ENCODE measurements at regions not wholly inside any gene's neighbourhood (a gene's known extent, or its start where the extent isn't known, plus 50 kb on each side); places are given as distances from the start of the nearest gene placed in this dataset.
"Not testable (repeated sequence)": the region's sequence is repeated elsewhere in the genome, so short reads cannot be mapped to it uniquely, and the experiment has no call there.

DNA sequence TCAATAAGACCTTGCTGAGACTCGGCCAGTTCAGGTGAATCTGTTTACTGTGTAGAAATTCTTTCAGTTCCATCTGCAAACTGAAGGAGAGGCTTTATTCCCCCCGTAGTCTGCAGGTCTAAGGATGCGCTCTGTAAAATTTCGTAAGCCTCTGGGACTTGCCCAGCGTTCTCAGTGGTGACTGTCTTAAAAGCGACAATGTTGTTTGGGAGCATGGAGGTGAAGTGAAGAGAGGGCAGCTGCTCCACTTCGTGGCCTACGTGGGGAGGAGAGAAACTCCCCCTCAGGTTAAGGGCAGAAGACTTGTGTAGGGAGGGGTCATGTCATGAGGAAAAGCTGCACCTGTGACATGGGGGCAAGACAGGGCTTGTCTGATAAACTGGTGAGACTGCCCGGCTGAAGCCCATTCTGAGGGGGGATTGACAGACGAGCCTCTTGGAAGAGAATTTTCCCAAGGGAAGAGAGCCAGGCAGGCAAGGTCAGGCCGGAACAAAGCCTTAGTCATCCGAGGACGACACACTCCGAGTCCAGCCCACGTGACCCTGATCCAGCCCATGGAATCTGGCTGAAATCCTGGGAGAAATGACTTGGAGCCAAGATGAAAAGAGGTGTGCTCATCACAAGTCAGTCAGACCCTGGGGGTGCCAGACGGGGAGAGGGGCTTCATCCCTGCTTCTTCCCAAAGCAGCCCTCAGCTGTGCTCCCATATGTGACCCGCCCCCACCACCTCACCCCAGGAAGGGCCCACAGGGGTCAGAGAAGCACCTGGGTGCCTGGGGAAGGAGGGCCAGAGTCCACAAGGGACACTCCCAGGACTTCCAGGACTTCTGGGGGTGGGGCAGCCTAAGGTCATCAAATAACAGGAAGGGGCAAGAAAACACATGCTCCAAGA is 88.5 kb upstream of the SH3BP4 start:
- no peak for DNase-seq (ENCODE audit: low spot score)

DNA sequence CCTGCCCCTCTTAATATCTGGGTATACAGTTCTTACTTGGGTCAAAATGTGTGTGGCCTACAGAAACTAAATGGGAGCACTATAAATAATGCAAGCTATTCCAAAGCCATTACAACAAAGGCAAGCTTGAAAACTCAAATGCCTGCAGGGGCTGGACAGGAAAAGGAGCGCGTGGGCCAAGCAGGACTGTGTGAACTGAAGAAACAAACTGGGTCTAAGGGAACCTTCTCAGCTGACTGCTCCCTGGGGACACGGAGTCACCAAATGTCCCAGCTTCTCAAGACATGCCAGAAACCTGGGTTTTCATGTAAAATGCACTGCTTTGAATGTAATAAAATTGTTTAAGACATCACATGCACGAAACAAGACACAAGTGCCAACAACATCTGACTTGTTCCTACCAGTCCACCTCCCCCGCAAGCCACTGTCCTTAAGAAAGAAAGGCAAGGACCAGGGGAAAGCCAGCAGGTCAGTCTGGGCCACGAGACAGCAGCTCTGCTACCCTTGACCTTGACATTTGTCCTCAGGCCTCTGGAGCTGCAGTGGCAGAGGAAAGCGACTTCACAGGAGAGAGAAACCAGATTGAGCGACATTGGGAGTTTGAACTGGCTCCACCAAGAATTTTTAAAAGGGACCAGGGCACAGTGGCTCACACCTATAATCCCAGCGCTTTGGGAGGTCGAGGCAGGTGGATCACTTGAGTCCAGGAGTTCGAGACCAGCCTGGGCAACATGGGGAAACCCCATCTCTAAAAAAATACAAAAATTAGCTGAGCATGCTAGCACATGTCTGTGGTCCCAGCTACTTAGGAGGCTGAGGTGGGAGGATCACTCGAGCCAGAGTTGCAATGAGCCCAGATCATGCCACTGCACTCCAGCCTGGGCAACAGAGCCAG is 89.7 kb upstream of the SH3BP4 start:
- no peak for DNase-seq (ENCODE audit: low spot score)
- intact Hi-C loops (cut with DNase I) = no loop called here

More for the DNA sequence above, 88.5 kb upstream of the SH3BP4 start:
- intact Hi-C loops (cut with DNase I) = no loop called here

DNA sequence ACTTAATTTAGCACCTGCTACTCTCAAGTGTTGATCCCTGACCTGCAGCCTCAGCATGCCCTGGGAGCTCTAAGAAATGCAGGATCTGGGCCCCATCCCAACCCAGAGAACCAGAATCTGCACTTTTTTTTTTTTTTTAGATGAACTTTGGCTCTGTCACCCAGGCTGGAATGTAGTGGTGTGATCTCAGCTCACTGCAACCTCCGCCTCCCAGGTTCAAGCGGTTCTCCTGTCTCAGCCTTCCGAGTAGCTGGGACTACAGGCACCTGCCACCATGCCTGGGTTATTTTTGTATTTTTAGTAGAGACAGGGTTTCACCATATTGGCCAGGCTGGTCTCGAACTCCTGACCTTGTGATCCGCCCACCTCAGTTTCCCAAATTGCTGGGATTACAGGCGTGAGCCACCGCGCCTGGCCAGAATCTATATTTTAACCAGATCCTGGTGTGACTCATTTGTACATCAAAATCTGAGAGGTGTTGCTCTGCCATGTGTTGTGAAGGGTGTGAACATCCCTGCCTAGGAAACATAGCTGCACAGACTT is 92.4 kb upstream of the SH3BP4 start:
- intact Hi-C loops (cut with DNase I); DNase-seq (ENCODE audit: low spot score): not testable (repeated sequence)

DNA sequence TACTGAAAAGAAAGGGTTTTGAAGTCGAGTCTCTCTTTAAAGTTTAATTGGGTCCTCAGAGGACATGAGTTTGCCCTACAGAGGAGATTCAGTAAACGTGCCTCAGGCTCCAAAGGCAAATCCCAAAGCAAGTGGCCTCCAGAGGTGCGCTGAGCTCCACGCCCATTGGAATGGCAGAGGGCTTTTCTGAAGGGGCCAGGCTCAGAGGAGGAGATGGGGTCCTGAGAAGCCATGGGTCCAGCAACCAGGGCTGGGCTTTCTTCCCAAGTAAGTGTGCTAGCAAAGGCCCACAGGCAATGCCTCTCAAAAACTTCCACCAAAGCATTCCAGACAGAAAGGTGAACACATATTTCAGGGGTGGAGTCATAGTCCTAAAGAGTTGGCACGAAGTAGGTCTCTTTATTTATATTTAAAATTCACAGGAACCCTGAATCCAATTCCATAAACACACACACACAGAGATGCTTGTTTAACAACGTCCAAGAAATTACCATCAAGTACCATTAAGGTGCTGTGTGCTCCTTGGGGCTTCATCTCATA is 93.0 kb upstream of the SH3BP4 start:
- DNase-seq (ENCODE audit: low spot score) = no peak
- intact Hi-C loops (cut with DNase I) = no loop called here

DNA sequence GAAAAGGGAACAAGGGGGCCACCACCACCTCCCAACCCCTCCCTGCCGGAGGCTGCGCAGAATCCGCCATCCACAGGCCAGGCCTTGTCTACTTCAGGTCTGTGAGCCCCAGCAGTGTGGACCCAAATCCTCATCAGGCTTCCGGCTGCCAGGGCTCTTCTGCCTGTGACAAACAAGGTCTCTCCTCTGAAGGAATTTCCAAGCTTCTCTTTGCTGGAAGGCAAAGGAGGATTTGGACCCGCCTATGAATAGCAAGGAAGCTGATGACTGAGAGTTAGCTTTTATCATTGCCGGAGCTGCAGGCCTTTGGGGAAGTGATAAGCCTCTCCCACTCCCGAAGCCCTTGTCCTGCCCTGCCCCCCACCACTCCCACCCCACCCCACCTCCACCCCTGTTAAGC is 93.7 kb upstream of the SH3BP4 start:
- no peak for DNase-seq (ENCODE audit: low spot score)
- intact Hi-C loops (cut with DNase I) = no loop called here

DNA sequence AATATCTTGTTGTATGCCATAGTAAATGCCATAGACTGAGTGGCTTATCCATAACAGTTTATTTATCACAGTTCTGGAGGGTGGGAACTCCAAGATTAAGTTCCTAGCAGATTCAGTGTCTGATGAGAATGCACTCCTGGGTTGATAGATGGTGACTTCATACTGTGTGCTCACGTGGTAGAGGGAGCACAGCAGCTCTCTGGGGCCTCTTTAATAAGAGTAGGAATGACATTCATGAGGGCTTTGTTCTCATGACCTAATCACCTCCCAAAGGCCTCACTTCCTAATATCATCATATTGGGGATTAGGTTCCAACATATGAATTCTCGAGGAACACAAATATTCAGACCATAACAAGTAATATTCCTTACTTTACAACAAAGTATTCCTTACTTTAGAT is 98.1 kb upstream of the SH3BP4 start:
- intact Hi-C loops (cut with DNase I) = no loop called here
- no peak for DNase-seq (ENCODE audit: low spot score)

DNA sequence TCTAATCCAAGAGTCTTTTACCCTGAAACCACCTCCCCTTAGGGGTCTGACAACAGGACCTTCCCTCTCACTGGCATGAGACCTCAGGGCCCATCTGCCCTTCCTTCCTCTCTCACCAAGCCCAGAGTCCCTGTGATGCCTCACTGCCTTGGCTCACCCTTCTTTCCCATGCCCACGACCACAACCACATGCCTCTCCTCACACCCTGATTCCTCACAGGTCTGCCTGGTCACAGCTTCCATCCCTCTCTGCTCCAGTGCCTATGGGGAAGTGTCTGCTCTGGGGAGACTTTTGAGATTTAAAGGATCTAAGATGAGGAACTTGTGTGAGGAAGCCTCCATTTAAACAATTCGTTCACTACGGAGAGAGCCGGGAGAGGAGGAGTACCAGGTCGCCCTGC is 98.9 kb upstream of the SH3BP4 start:
- intact Hi-C loops (cut with DNase I) = no loop called here
- no peak for DNase-seq (ENCODE audit: low spot score)

DNA sequence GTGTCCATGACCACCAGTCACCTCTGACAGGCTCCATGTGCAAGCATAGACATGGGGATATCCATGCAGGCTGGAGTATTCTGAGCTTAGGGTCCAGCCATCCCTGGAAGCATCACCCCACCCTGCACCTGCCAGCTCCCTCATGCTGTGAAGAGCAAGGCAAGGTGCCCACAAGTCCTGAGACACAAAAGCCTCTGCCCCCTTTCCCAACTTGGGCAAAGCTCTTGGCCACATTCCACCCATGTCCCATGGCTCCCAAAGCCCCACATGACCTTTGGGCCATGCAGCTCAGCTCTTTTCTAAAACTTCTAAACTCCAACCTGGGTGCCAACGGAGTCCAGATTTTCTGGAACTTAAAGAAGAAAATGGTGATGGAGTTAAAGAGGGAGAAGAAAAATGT is 99.8 kb upstream of the SH3BP4 start:
- no peak for DNase-seq (ENCODE audit: low spot score)
- intact Hi-C loops (cut with DNase I) = no loop called here

DNA sequence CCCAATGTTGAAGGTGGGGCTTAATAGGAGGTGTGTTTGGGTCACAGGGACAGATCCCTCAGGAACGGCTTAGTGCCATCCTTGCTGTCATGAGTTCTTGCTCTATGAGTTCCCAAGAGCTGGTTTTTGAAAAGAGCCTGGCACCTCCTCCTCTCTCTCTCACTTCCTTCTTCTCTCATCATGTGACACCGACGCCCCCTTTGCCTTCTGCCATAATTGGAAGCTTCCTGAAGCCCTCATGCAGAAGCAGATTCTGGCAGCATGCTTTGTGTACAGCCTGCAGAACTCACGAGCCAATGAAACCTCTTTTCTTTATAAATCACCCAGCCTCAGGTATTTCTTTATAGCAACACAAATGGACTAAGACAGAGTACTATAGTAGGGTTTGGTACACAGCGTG is 100.4 kb upstream of the SH3BP4 start:
- intact Hi-C loops (cut with DNase I) = no loop called here
- DNase-seq (ENCODE audit: low spot score) = no peak

DNA sequence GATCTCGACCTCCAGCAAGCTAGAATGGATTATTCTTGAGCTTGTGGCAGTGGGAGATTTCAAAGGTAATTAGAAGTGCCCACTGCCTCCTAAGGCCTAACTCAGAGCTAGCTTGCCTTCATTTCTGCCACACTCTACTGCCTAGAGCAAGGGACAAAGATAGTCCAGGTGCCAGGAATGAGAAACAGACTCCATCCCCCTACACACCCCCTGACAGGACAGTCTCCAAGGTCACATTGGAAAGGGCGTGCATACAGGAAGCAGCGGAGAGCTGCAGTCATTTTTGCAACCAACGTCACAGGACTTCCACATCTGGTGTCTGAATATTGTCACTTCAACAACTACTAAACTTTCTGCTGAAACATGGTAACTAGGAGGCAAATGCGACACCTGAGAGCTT is 101.0 kb upstream of the SH3BP4 start:
- no peak for DNase-seq (ENCODE audit: low spot score)
- intact Hi-C loops (cut with DNase I) = no loop called here

DNA sequence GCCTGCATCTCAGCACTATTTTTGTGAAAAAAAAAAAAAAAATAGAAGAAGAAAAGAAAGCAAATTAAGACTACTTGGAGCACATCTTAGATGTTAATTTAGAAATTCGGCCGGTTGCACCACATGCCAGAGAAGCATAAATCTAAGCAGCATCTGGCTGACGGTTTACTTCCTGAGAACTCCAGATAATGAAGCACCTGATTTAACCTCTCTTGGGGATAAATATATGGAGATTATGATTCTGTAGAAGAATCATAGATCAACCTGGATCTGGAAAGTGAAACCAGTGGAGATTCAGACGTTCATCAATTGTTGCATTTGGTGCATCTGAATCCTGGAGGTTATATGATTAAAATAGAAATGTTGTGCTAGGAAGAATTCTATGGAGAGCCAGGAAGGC is 102.1 kb upstream of the SH3BP4 start:
- no peak for DNase-seq (ENCODE audit: low spot score)
- intact Hi-C loops (cut with DNase I) = no loop called here

DNA sequence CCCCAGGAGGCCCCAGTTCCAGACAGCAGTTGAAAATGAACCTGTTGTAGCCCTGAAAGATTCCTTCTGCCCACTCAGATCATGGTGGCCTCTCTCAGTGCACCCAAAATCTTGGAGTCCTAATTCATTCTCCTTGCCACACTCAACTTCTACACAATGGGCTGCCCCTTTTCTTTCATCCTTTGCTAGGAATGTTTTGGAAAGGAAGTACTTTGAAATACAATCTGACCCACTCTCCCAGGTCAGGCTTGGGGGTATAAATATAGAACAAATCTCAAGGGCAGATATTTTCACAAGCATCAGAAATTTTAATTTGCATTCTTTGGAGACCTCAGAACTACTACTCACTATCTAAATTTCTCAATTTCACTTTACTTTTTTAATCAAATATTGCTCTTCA is 103.2 kb upstream of the SH3BP4 start:
- intact Hi-C loops (cut with DNase I) = no loop called here
- no peak for DNase-seq (ENCODE audit: low spot score)

DNA sequence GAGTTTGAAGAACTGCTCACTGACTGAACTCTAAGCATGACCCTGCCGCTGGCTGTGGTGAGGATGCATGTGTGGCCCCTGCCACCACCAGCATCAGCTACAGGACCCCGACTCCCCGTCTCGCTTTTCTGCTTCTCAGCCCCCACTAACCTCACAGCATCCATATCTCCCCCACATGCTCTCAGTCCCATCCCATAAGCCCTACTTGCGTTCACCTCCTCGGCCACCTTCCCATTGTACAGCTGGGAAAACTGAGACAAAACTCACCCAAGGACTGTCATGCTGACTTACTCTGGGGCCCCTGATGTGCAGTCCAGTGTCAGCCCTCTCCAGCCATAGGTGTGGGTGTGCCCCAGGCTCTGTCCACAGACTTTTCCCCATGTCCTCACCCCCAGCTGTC is 104.2 kb upstream of the SH3BP4 start:
- intact Hi-C loops (cut with DNase I) = no loop called here
- peak; percentile 53 for DNase-seq (ENCODE audit: low spot score)

DNA sequence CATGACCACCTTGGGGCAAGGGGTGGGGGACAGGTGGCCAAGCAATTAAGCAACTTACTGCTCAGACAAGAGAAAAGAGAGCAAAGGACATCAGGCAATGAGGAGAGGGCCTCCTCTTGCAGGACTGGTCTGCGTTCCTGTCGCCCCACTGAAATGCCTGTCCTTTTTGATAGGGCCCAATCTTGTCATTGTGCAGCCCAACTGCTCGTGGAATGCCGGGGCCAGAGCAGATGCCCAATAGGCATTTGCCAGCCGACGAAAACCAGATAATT is 104.5 kb upstream of the SH3BP4 start:
- DNase-seq (ENCODE audit: low spot score) = no peak
- intact Hi-C loops (cut with DNase I) = no loop called here

DNA sequence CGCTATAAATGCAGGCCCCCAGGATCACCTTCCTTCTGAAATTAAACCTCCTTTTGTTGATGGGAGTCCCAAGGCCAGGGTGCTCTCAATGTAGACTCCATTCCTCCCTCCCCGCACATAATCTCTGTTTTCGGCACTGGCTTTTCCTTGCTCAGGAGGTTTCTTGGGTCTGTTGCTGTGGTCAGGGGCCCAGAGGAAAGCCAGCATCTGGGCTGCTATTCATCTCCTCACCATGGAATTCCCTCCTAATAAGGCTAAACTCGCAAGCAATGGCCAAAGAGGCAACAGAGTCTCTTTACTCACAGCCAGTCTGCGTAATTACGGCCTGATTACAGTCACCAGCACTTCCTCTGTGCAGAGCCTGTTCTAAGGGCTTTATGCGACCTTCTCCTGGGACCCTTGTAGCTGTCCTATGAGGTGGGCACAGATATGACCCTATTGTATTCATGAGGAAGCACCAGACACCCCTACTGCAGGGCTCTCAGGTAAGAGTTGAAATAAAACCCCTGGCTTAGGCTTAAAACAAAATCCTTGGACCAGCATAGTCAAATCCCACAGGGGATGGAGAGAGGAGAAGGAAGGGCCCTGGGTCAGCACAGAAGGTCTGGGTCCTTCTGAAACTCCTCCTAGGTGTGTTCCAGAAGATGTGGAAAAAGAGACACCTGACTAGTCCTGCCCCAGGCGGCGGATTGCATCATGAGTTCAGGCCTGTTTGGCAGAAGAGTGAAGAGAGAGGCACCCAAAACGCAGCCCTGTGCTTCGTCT is 105.0 kb upstream of the SH3BP4 start:
- peak; percentile 50 for DNase-seq (ENCODE audit: low spot score)
- intact Hi-C loops (cut with DNase I) = no loop called here

DNA sequence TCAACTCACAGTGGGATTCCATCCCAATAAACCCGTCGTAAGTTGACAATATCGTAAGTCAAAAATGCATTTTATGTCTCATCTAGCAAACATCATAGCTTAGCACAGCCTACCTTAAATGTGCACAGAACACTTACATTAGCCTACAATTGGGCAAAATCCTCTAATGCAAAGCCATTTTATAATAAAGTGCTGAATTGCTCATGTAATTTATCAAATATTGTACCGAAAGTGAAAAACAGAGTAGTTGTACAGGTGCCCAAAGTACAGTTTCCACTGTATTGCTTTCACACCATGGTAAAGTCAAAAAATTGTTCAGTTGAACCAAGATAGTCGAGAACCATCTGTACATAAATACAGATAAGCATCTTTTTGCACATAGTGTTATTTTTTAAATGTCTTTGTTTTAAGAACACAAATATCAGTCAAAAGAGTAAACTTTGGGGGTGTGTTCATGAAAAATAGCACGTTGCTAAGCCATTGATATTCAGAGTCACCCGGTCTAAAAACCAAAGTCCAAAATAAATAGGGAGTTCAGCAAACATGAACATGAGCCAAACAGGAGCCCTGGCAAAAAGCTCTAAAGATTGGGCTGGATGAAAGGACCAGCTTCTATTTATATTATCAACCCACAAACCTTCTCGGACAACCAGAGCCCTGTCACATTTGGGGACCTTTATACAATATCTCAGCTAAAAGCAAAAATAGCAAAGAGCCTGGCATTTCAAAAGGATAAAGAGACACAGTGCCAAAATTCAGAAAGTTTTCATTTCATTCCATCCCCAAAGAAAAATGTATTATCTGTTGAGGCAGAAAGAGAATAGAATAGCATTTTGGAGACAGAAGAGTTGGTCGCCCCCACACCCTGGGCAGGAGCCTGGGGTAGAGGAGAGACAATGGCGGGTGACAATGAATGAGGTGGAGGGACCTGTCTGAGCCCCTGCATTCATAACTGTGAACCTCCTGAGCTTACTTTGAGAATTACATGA is 105.9 kb upstream of the SH3BP4 start:
- peak; percentile 19 for DNase-seq (ENCODE audit: low spot score)
- intact Hi-C loops (cut with DNase I) = no loop called here

DNA sequence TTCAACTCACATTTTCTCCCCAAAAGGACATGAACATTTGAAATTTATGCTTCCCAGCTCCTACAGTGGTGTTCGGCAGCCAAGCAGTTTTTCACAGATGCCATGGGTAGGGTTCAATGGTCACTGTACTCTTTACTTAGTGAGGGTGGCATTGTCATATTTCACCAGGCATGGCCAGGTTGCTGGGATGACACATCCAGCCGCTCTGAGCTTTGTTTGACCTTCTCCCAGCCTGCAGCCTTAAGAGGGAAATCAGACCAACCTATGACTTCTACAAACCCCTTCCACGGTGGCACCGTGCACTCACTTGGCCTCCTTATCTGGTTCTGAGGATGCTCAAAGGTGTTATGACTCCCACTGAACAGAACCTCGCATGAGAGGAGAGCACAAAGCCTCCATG is 108.4 kb upstream of the SH3BP4 start:
- intact Hi-C loops (cut with DNase I) = no loop called here
- no peak for DNase-seq (ENCODE audit: low spot score)

DNA sequence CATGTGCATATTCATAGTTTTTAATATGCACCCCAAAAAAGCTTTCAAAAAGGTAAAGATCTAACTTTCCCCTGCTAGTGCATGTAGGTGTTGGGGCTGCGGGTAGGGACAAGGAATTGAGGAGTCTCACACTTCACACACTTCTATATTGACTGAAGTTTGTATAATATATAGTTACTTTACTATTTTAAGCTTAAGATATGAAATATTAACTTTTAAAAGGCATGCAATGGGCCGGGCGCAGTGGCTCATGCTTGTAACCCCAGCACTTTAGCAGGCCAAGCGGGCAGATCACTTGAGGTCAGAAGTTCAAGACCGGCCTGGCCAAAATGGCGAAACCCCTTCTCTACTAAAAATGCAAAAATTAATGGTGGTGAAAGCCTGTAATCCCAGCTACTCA is 109.1 kb upstream of the SH3BP4 start:
- intact Hi-C loops (cut with DNase I) = no loop called here
- DNase-seq (ENCODE audit: low spot score) = peak; percentile 41

All from cardiac septum (tissue), 1 donor.